SK-N-SH treated with all-trans-retinoic acid at 6 μM for 48 hours (cell line): ENCODE measurements at regions not wholly inside any gene's neighbourhood (a gene's known extent, or its start where the extent isn't known, plus 50 kb on each side); places are given as distances from the start of the nearest gene placed in this dataset.

Experiments used
- ATAC-seq: fragments of 200-7000 bp; cut with Tn5 transposase; 3 replicates; pipeline ENCODE4 v1.9.1; 2020; ENCODE audit warnings: mild to moderate bottlenecking, moderate library complexity
- ARNTL ChIP-seq: fragments of 450-650 bp; formaldehyde crosslinking; IDR thresholded peaks from 2 replicates; pipeline ENCODE4 v1.5.0; 2020; ENCODE audit warnings: low read depth, mild to moderate bottlenecking, moderate library complexity, borderline replicate concordance
- CSDC2 ChIP-seq: fragments of 250-450 bp; sonication (Bioruptor Pico); IDR thresholded peaks from 2 replicates; pipeline ENCODE4 v1.5.0; 2020; ENCODE audit warnings: mild to moderate bottlenecking, moderate library complexity
- CSRNP3 ChIP-seq: fragments of 250-450 bp; sonication (Bioruptor Pico); IDR thresholded peaks from 2 replicates; pipeline ENCODE4 v1.5.1; 2021; ENCODE audit warnings: mild to moderate bottlenecking, moderate library complexity
- ESRRG ChIP-seq: fragments of 250-450 bp; sonication (Bioruptor Pico); IDR thresholded peaks from 2 replicates; pipeline ENCODE4 v1.6.1; 2021; ENCODE audit warnings: mild to moderate bottlenecking
- GLIS3 ChIP-seq: fragments of 250-450 bp; sonication (Bioruptor Pico); IDR thresholded peaks from 2 replicates; pipeline ENCODE4 v1.5.0; 2020; ENCODE audit warnings: mild to moderate bottlenecking, moderate library complexity
- ISL1 ChIP-seq: fragments of 250-450 bp; sonication (Bioruptor Pico); IDR thresholded peaks from 2 replicates; pipeline ENCODE4 v2.1.2; 2022; ENCODE audit warnings: mild to moderate bottlenecking, moderate library complexity
- OSR1 ChIP-seq: fragments of 250-450 bp; sonication (Bioruptor Pico); IDR thresholded peaks from 2 replicates; pipeline ENCODE4 v1.8.0; 2022; ENCODE audit warnings: moderate library complexity, mild to moderate bottlenecking, inconsistent platforms
- PATZ1 ChIP-seq: fragments of 250-450 bp; sonication (Bioruptor Pico); IDR thresholded peaks from 2 replicates; pipeline ENCODE4 v1.8.0; 2020; ENCODE audit warnings: mild to moderate bottlenecking, moderate library complexity, borderline replicate concordance
- POU6F1 ChIP-seq: fragments of 250-450 bp; sonication (Bioruptor Pico); IDR thresholded peaks from 2 replicates; pipeline ENCODE4 v1.8.0; 2021; ENCODE audit warnings: low read depth, mild to moderate bottlenecking, moderate library complexity, borderline replicate concordance
- PPARA ChIP-seq: fragments of 250-450 bp; sonication (Bioruptor Pico); IDR thresholded peaks from 2 replicates; pipeline ENCODE4 v1.5.0; 2020; ENCODE audit warnings: mild to moderate bottlenecking, borderline replicate concordance
- RARB ChIP-seq: fragments of 250-450 bp; sonication (Bioruptor Pico); IDR thresholded peaks from 2 replicates; pipeline ENCODE4 v1.8.0; 2021; ENCODE audit warnings: mild to moderate bottlenecking, moderate library complexity
- SNAI2 ChIP-seq: fragments of 250-450 bp; sonication (Bioruptor Pico); IDR thresholded peaks from 2 replicates; pipeline ENCODE4 v1.5.0; 2020; ENCODE audit warnings: mild to moderate bottlenecking, moderate library complexity
- TOX ChIP-seq: fragments of 250-450 bp; sonication (Bioruptor Pico); IDR thresholded peaks from 2 replicates; pipeline ENCODE4 v1.8.0; 2021; ENCODE audit warnings: mild to moderate bottlenecking, moderate library complexity, borderline replicate concordance
- TSHZ2 ChIP-seq: fragments of 250-450 bp; sonication (Bioruptor Pico); IDR thresholded peaks from 2 replicates; pipeline ENCODE4 v1.5.0; 2020; ENCODE audit warnings: mild to moderate bottlenecking, moderate library complexity
- ZC3H10 ChIP-seq: fragments of 250-450 bp; sonication (Bioruptor Pico); IDR thresholded peaks from 2 replicates; pipeline ENCODE4 v1.5.1; 2021; ENCODE audit warnings: mild to moderate bottlenecking, moderate library complexity
- ZFP3 ChIP-seq: fragments of 250-450 bp; sonication (Bioruptor Pico); IDR thresholded peaks from 2 replicates; pipeline ENCODE4 v1.5.0; 2020; ENCODE audit warnings: mild to moderate bottlenecking, moderate library complexity
- ZFP30 ChIP-seq: fragments of 450-650 bp; formaldehyde crosslinking; IDR thresholded peaks from 2 replicates; pipeline ENCODE4 v1.5.0; 2022; ENCODE audit warnings: mild to moderate bottlenecking, moderate library complexity
- ZNF565 ChIP-seq: fragments of 450-650 bp; formaldehyde crosslinking; conservative IDR thresholded peaks from 2 replicates; pipeline ENCODE4 v1.5.0; 2020; ENCODE audit warnings: low read depth, mild to moderate bottlenecking, moderate library complexity
- ZNF8 ChIP-seq: fragments of 450-650 bp; formaldehyde crosslinking; IDR thresholded peaks from 2 replicates; pipeline ENCODE4 v1.5.0; 2020; ENCODE audit warnings: mild to moderate bottlenecking, moderate library complexity

- TF ChIP-seq PATZ1 (CRISPR knock-in tag) (no peak), ZC3H10 (no peak), OSR1 (no peak), ESRRG (CRISPR knock-in tag) (no peak), ZFP3 (no peak), POU6F1 (CRISPR knock-in tag) (no peak)
- TF ChIP-seq, all 23 proteins: peak for 0
These were observed 79.6 kb upstream of the SCIN start (continued) for GRCh38 chr7:12490940-12491339.

- ATAC-seq: no peak
- TF ChIP-seq ZNF8 (CRISPR knock-in tag) (no peak), ZFP30 (no peak), ZNF565 (no peak), GLIS3 (no peak), RARB (CRISPR knock-in tag) (no peak), TOX (CRISPR knock-in tag) (no peak), ZC3H10 (no peak), CSDC2 (CRISPR knock-in tag) (no peak)
- TF ChIP-seq, all 23 proteins: peak for 0
These were observed 79.0 kb upstream of the SCIN start for GRCh38 chr7:12491526-12491925.

- TF ChIP-seq CSDC2 (CRISPR knock-in tag) (no peak), ZC3H10 (no peak), TSHZ2 (CRISPR knock-in tag) (no peak), POU6F1 (CRISPR knock-in tag) (no peak), CSRNP3 (no peak), GLIS3 (no peak), PATZ1 (CRISPR knock-in tag) (no peak), RARB (CRISPR knock-in tag) (no peak), ZNF8 (CRISPR knock-in tag) (no peak), ARNTL (CRISPR knock-in tag) (no peak), SNAI2 (no peak), ZFP30 (no peak), ISL1 (CRISPR knock-in tag) (no peak), ZFP3 (no peak), PPARA (no peak), TOX (CRISPR knock-in tag) (no peak)
- no peak for ATAC-seq
These were observed 77.1 kb upstream of the SCIN start for GRCh38 chr7:12493407-12493806.
